ENCODE measurements at regions not wholly inside any gene's neighbourhood (a gene's known extent, or its start where the extent isn't known, plus 50 kb on each side); places are given as distances from the start of the nearest gene placed in this dataset.

GRCh38 chr1:30258876-30259275 is 464.5 kb downstream of the MATN1 start:
- no peak for DNase-seq
- Histone ChIP-seq H3K4me3 (no peak overlapping the region), H3K4me1 (ENCODE audit: control insufficient read depth in 5 of 5, insufficient read depth in 5 of 5, low read length in 5 of 5) (no peaks in the 10 kb centered on the region), H3K36me3 (ENCODE audit: control insufficient read depth in 4 of 4, insufficient read depth in 4 of 4, low read length in 4 of 4) (no peaks in the 10 kb centered on the region), H3K27ac (ENCODE audit: low read depth in 1 of 2, low read length in 1 of 2) (no peak overlapping the region), H3K9me3 (ENCODE audit: control insufficient read depth in 4 of 4, insufficient read depth in 3 of 4, low read length in 3 of 4) (peaks cover 0 to 7% (median 0%) of the 10 kb centered on the region in 4 donors), H3K9ac (ENCODE audit: insufficient read depth in 1 of 2, low read length in 2 of 2) (no peak overlapping the region), H3K27me3 (ENCODE audit: control insufficient read depth in 3 of 3, insufficient read depth in 3 of 3, low read length in 2 of 3) (peaks cover 0 to 51% (median 0%) of the 10 kb centered on the region in 3 donors)
- TF ChIP-seq CTCF (IDR thresholded peaks at IDR 0.05; ENCODE audit: control extremely low read depth, extremely low read depth): no peak
- ATAC-seq (ENCODE audit: insufficient read depth, low FRiP score): no peak
- WGBS, 2 donors: 19 to 20% methylated on average over 4 of the region's 4 CpGs

GRCh38 chr1:30258471-30258870 is 464.9 kb downstream of the MATN1 start:
- H3K9me3 ChIP-seq (ENCODE audit: control insufficient read depth in 4 of 4, insufficient read depth in 3 of 4, low read length in 3 of 4): peaks cover 0 to 7% (median 0%) of the 10 kb centered on the region in 4 donors
- no peak for DNase-seq
- H3K9ac ChIP-seq (ENCODE audit: insufficient read depth in 1 of 2, low read length in 2 of 2): no peak overlapping the region
- ATAC-seq (ENCODE audit: insufficient read depth, low FRiP score): no peak
- H3K27ac ChIP-seq (ENCODE audit: low read depth in 1 of 2, low read length in 1 of 2): no peak overlapping the region
- no peaks in the 10 kb centered on the region for H3K36me3 ChIP-seq (ENCODE audit: control insufficient read depth in 4 of 4, insufficient read depth in 4 of 4, low read length in 4 of 4)
- no peak for TF ChIP-seq CTCF (IDR thresholded peaks at IDR 0.05; ENCODE audit: control extremely low read depth, extremely low read depth)
- H3K4me1 ChIP-seq (ENCODE audit: control insufficient read depth in 5 of 5, insufficient read depth in 5 of 5, low read length in 5 of 5): no peaks in the 10 kb centered on the region
- H3K27me3 ChIP-seq (ENCODE audit: control insufficient read depth in 3 of 3, insufficient read depth in 3 of 3, low read length in 2 of 3): peaks cover 0 to 51% (median 0%) of the 10 kb centered on the region in 3 donors
- H3K4me3 ChIP-seq: no peak overlapping the region
- 65 to 78% methylated on average over 6 of the region's 6 CpGs for WGBS, 2 donors

- no peak for DNase-seq
- Histone ChIP-seq H3K27ac (ENCODE audit: low read depth in 1 of 2, low read length in 1 of 2) (no peak overlapping the region), H3K4me3 (no peak overlapping the region), H3K4me1 (ENCODE audit: control insufficient read depth in 5 of 5, insufficient read depth in 5 of 5, low read length in 5 of 5) (no peaks in the 10 kb centered on the region), H3K36me3 (ENCODE audit: control insufficient read depth in 4 of 4, insufficient read depth in 4 of 4, low read length in 4 of 4) (no peaks in the 10 kb centered on the region), H3K9ac (ENCODE audit: insufficient read depth in 1 of 2, low read length in 2 of 2) (no peak overlapping the region), H3K9me3 (ENCODE audit: control insufficient read depth in 4 of 4, insufficient read depth in 3 of 4, low read length in 3 of 4) (peaks cover 0 to 7% (median 0%) of the 10 kb centered on the region in 4 donors), H3K27me3 (ENCODE audit: control insufficient read depth in 3 of 3, insufficient read depth in 3 of 3, low read length in 2 of 3) (peaks cover 0 to 51% (median 0%) of the 10 kb centered on the region in 3 donors)
- no peak for TF ChIP-seq CTCF (IDR thresholded peaks at IDR 0.05; ENCODE audit: control extremely low read depth, extremely low read depth)
- 86 to 88% methylated on average over 14 of the region's 14 CpGs for WGBS, 2 donors
- no peak for ATAC-seq (ENCODE audit: insufficient read depth, low FRiP score)
Observed at GRCh38 chr1:30257742-30258380, 465.5 kb downstream of the MATN1 start.

- Histone ChIP-seq H3K36me3 (ENCODE audit: control insufficient read depth in 4 of 4, insufficient read depth in 4 of 4, low read length in 4 of 4) (no peaks in the 10 kb centered on the region), H3K9ac (ENCODE audit: insufficient read depth in 1 of 2, low read length in 2 of 2) (no peak overlapping the region), H3K9me3 (ENCODE audit: control insufficient read depth in 4 of 4, insufficient read depth in 3 of 4, low read length in 3 of 4) (peaks cover 0 to 7% (median 0%) of the 10 kb centered on the region in 4 donors), H3K4me3 (no peak overlapping the region), H3K4me1 (ENCODE audit: control insufficient read depth in 5 of 5, insufficient read depth in 5 of 5, low read length in 5 of 5) (peaks cover 0 to 5% (median 0%) of the 10 kb centered on the region in 5 donors), H3K27me3 (ENCODE audit: control insufficient read depth in 3 of 3, insufficient read depth in 3 of 3, low read length in 2 of 3) (peaks cover 0 to 46% (median 0%) of the 10 kb centered on the region in 3 donors), H3K27ac (ENCODE audit: low read depth in 1 of 2, low read length in 1 of 2) (no peak overlapping the region)
- 84 to 100% methylated on average over 1 of the region's 1 CpG for WGBS, 2 donors
- TF ChIP-seq CTCF (IDR thresholded peaks at IDR 0.05; ENCODE audit: control extremely low read depth, extremely low read depth): no peak
- ATAC-seq (ENCODE audit: insufficient read depth, low FRiP score) (no peak), DNase-seq (no peak)
Observed at GRCh38 chr1:30257322-30257721, 466.1 kb downstream of the MATN1 start.
